K562 (cell line): ENCODE measurements at regions not wholly inside any gene's neighbourhood (a gene's known extent, or its start where the extent isn't known, plus 50 kb on each side); places are given as distances from the start of the nearest gene placed in this dataset.

Experiments used
- NR1H2 ChIP-seq: sonication (generic); formaldehyde crosslinking; IDR thresholded peaks from 2 replicates; pipeline ENCODE4 v1.4.0; 2020; ENCODE audit warnings: mild to moderate bottlenecking, missing genetic modification reagents
- POLR2A ChIP-seq: fragments of 450-650 bp; conservative IDR thresholded peaks from 2 replicates; pipeline ENCODE4 v1.6.1; 2016
- POLR2AphosphoS5 ChIP-seq: IDR thresholded peaks from 2 replicates; pipeline ENCODE4 v1.6.1; 2011; ENCODE audit warnings: mild to moderate bottlenecking, low read depth, low read length, moderate library complexity; ENCODE audit not compliant: control insufficient read depth, insufficient read depth
- POLR2G ChIP-seq: fragments of 200-400 bp; formaldehyde crosslinking; IDR thresholded peaks from 2 replicates; pipeline ENCODE4 v1.6.1; 2017; ENCODE audit warnings: low read depth, mild to moderate bottlenecking, antibody characterized with exemption, low read length, moderate library complexity
- PPARD ChIP-seq: fragments of 250-450 bp; sonication (Bioruptor Pico); IDR thresholded peaks from 2 replicates; pipeline ENCODE4 v1.8.0; 2022; ENCODE audit warnings: inconsistent platforms, mild to moderate bottlenecking, moderate library complexity
- PRPF4 ChIP-seq: fragments of 200-400 bp; formaldehyde crosslinking; IDR thresholded peaks from one replicate; pipeline ENCODE4 v1.6.1; 2017; ENCODE audit warnings: low read length, low read depth, mild to moderate bottlenecking; ENCODE audit not compliant: insufficient read depth, poor library complexity, severe bottlenecking
- TEAD1 ChIP-seq, 2 experiments: fragments of 450-650 bp in 1 of 2; sonication (generic) in 1 of 2; formaldehyde crosslinking; IDR thresholded peaks; 2 replicates each; pipeline versions ENCODE4 v1.4.0 to v1.8.0; 2020 to 2022; ENCODE audit warnings: mild to moderate bottlenecking in 2 of 2, missing genetic modification reagents in 1 of 2

DNA sequence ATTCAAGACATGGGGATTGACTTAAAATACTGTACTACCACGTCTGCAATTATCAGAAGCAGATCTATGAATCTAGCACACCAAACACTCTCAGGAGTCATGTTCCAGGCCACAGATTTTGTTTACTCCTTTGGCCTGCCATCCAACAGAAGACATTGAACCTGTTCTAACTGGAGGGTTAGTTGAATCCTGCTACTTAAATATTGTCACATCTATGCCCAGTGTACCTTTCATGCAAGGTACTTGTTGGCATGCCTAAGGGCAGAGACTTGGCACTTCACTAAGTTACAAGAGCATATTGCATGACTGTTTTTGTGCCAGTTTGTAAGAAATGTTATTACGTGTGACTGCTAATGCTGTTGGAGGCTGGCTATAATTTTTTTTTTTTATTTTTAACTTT is 126.9 kb upstream of the BCOR start:
- TF ChIP-seq PPARD (CRISPR knock-in tag) (no peak), POLR2AphosphoS5 (no peak), TEAD1 (CRISPR knock-in tag; IDR thresholded peaks at IDR 0.05) (no peak), NR1H2 (CRISPR knock-in tag) (no peak), PRPF4 (no peak), POLR2A (no peak), POLR2G (no peak)
